ENCODE measurements at regions not wholly inside any gene's neighbourhood (a gene's known extent, or its start where the extent isn't known, plus 50 kb on each side); places are given as distances from the start of the nearest gene placed in this dataset.

GRCh38 chr22:19612866-19613572, 88.8 kb upstream of the CLDN5 start:
- POLR2A ChIA-PET = no interaction called here
- CTCF ChIA-PET = no interaction called here
- DNase-seq (ENCODE audit: extremely low spot score) = no peak
- no peak for TF ChIP-seq SUZ12 (IDR thresholded peaks at IDR 0.05)
- TF ChIP-seq ELF4 (IDR thresholded peaks at IDR 0.05) = no peak
- TF ChIP-seq FOXA1 (IDR thresholded peaks at IDR 0.05) = no peak
- no peak for TF ChIP-seq TARDBP (IDR thresholded peaks at IDR 0.05)
- no peak for TF ChIP-seq PKNOX1 (IDR thresholded peaks at IDR 0.05)
- no peak for TF ChIP-seq BHLHE40 (IDR thresholded peaks at IDR 0.05; ENCODE audit: borderline replicate concordance)
- no peak for TF ChIP-seq LEF1 (IDR thresholded peaks at IDR 0.05; ENCODE audit: borderline replicate concordance)
- TF ChIP-seq ARNT (IDR thresholded peaks at IDR 0.05) = no peak
- TF ChIP-seq HDGF (IDR thresholded peaks at IDR 0.05; ENCODE audit: borderline replicate concordance) = no peak
- TF ChIP-seq SP1 (IDR thresholded peaks at IDR 0.05) = no peak

- no peak for DNase-seq (ENCODE audit: extremely low spot score)
- CTCF ChIA-PET = no interaction called here
- POLR2A ChIA-PET = no interaction called here
Measured at GRCh38 chr22:19614536-19614863, 90.3 kb upstream of the CLDN5 start.

GRCh38 chr22:19615001-19615461, 90.8 kb upstream of the CLDN5 start:
- no peak for DNase-seq (ENCODE audit: extremely low spot score)
- CTCF ChIA-PET = no interaction called here
- TF ChIP-seq TARDBP (IDR thresholded peaks at IDR 0.05) = no peak
- no peak for TF ChIP-seq SUZ12 (IDR thresholded peaks at IDR 0.05)
- no peak for TF ChIP-seq FOXM1 (IDR thresholded peaks at IDR 0.05; ENCODE audit: borderline replicate concordance)
- TF ChIP-seq FOXA1 (IDR thresholded peaks at IDR 0.05) = no peak
- TF ChIP-seq FOXK2 (IDR thresholded peaks at IDR 0.05) = no peak
- no peak for TF ChIP-seq L3MBTL2 (conservative IDR thresholded peaks at IDR 0.05)
- TF ChIP-seq NFRKB (IDR thresholded peaks at IDR 0.05) = no peak
- no peak for TF ChIP-seq ELF4 (IDR thresholded peaks at IDR 0.05)
- no peak for TF ChIP-seq PKNOX1 (IDR thresholded peaks at IDR 0.05)
- no peak for TF ChIP-seq SP1 (IDR thresholded peaks at IDR 0.05)
- no peak for TF ChIP-seq ZNF384 (IDR thresholded peaks at IDR 0.05)
- no peak for TF ChIP-seq HDGF (IDR thresholded peaks at IDR 0.05; ENCODE audit: borderline replicate concordance)
- TF ChIP-seq LEF1 (IDR thresholded peaks at IDR 0.05; ENCODE audit: borderline replicate concordance) = no peak
- TF ChIP-seq BHLHE40 (IDR thresholded peaks at IDR 0.05; ENCODE audit: borderline replicate concordance) = no peak
- TF ChIP-seq ARNT (IDR thresholded peaks at IDR 0.05) = no peak
- TF ChIP-seq CTBP1 (IDR thresholded peaks at IDR 0.05; ENCODE audit: borderline replicate concordance) = no peak
- POLR2A ChIA-PET = no interaction called here

More at GRCh38 chr22:19614536-19614863, 90.3 kb upstream of the CLDN5 start:
- no peak for TF ChIP-seq ARNT (IDR thresholded peaks at IDR 0.05)
- TF ChIP-seq TARDBP (IDR thresholded peaks at IDR 0.05) = no peak
- TF ChIP-seq SP1 (IDR thresholded peaks at IDR 0.05) = no peak
- no peak for TF ChIP-seq ZNF384 (IDR thresholded peaks at IDR 0.05)
- no peak for TF ChIP-seq ELF4 (IDR thresholded peaks at IDR 0.05)
- TF ChIP-seq CTBP1 (IDR thresholded peaks at IDR 0.05; ENCODE audit: borderline replicate concordance) = no peak
- TF ChIP-seq BHLHE40 (IDR thresholded peaks at IDR 0.05; ENCODE audit: borderline replicate concordance) = no peak
- no peak for TF ChIP-seq SUZ12 (IDR thresholded peaks at IDR 0.05)
- no peak for TF ChIP-seq HDGF (IDR thresholded peaks at IDR 0.05; ENCODE audit: borderline replicate concordance)
- no peak for TF ChIP-seq PKNOX1 (IDR thresholded peaks at IDR 0.05)
- no peak for TF ChIP-seq FOXM1 (IDR thresholded peaks at IDR 0.05; ENCODE audit: borderline replicate concordance)
- TF ChIP-seq FOXK2 (IDR thresholded peaks at IDR 0.05) = no peak

GRCh38 chr22:19615867-19616581, 91.8 kb upstream of the CLDN5 start:
- ChIA-PET CTCF (no interaction called here), POLR2A (no interaction called here)
- DNase-seq (ENCODE audit: extremely low spot score) = no peak
- TF ChIP-seq ELF4 (IDR thresholded peaks at IDR 0.05) = no peak
- no peak for TF ChIP-seq FOXM1 (IDR thresholded peaks at IDR 0.05; ENCODE audit: borderline replicate concordance)
- TF ChIP-seq HDGF (IDR thresholded peaks at IDR 0.05; ENCODE audit: borderline replicate concordance) = no peak

- TF ChIP-seq SUZ12 (IDR thresholded peaks at IDR 0.05) (no peak), FOXA1 (IDR thresholded peaks at IDR 0.05) (no peak), ELF4 (IDR thresholded peaks at IDR 0.05) (no peak), PKNOX1 (IDR thresholded peaks at IDR 0.05) (no peak), NFRKB (IDR thresholded peaks at IDR 0.05) (no peak)
- ChIA-PET POLR2A (no interaction called here), CTCF (no interaction called here)
- no peak for DNase-seq (ENCODE audit: extremely low spot score)
Measured at GRCh38 chr22:19619144-19620009, 94.9 kb upstream of the SEPTIN5 start.

Measured in HEK293T (cell line).